Fibroblast of the aortic adventitia (primary cell): ENCODE measurements at regions not wholly inside any gene's neighbourhood (a gene's known extent, or its start where the extent isn't known, plus 50 kb on each side); places are given as distances from the start of the nearest gene placed in this dataset.
A peak's percentile ranks its signal among the peaks of the same experiment; 100 is the strongest.

Experiments
- DNase-seq: peaks from one replicate; pipeline ENCODE4 v3.0.0-alpha.2; 2010; ENCODE audit warnings: low read depth
- H3K4me3 ChIP-seq: 2 replicates; pipeline ENCODE4 v1.5.1; 2011; ENCODE audit warnings: low read depth, mild to moderate bottlenecking, control low read depth, low read length, moderate library complexity
- CTCF ChIP-seq: IDR thresholded peaks from 2 replicates; pipeline ENCODE4 v1.5.1; 2011; ENCODE audit warnings: mild to moderate bottlenecking, low read length, control low read depth, inconsistent platforms; ENCODE audit not compliant: insufficient read depth

- TF ChIP-seq CTCF = peak; percentile 71
- peak; percentile 88 for DNase-seq
- H3K4me3 ChIP-seq = no peak overlapping the region
Observed at GRCh38 chr2:191555092-191555742, 122.7 kb upstream of the NABP1 start.

DNA sequence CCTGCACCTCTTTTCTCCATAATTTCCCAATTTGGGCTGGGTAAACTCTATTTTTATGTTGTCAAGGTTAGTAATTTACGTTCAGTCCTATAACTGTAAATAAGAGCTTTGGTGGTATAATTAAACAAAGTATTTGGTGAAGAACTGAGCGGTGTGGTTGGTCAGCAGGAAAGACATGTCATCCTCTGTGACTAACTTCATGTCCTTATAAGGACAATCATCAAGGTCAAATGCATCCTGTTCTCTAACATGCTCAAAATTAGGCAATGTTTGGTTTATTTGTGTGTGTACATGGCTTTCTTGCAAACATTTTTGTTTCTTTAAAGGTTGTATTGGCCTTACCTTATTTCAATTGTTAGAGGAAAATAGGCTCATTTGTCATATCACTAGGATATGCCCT lies 121.5 kb upstream of the NABP1 start:
- no peak for DNase-seq
- no peak for TF ChIP-seq CTCF

GRCh38 chr2:191557841-191558240 lies 120.1 kb upstream of the NABP1 start:
- no peak for TF ChIP-seq CTCF
- no peak for DNase-seq
- H3K4me3 ChIP-seq = no peak overlapping the region

More for the DNA sequence above, 121.5 kb upstream of the NABP1 start:
- no peak overlapping the region for H3K4me3 ChIP-seq

- no peak for DNase-seq
- no peak overlapping the region for H3K4me3 ChIP-seq
- TF ChIP-seq CTCF = no peak
Observed at GRCh38 chr2:191559569-191559968, 118.4 kb upstream of the NABP1 start.

DNA sequence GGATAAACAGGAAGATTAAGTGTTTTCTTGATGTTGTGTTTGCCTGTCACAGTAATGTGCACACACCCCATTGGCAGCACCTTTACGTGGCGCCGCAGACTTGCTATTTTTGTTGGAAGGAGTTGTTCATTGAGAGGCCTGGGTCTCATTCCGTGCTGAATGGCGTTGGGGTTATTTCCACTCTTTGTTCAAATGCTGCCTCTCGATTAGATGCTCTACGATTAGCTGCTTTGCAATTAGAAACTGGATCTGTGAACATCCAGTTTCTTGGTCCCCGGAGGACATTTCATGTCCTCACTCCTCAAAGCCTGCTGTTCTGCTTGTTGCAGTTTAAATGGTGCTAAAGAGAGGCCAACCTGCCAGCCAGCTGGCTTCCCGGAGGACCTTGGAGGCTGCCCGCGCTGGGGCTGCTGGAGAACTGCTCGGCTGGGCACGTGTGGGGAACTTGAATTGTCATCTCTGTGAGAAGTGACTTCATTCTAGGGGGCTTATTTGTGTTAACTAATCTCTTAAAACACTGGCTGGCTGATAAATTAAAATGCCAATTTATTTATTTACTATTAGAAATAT lies 117.4 kb upstream of the NABP1 start:
- DNase-seq = no peak
- TF ChIP-seq CTCF = no peak
- no peak overlapping the region for H3K4me3 ChIP-seq

DNA sequence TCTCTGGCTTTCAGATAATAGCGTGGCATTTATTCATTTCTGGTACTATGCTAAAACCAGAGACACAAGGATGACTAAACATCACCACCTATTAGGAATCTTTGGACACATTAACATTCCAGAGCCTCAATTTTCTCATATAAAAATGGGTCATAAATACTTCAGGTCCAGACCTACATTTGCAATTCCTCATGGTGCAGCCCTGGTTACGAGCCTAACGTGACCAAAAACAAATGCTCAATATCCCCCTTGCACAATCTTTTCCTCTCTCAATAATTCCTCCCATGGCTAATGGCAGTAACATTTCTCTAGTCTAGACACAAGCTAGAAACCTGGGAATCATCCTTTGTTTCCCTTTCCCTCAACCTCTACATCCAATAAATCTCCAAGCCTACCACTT lies 112.8 kb upstream of the NABP1 start:
- no peak for DNase-seq
- H3K4me3 ChIP-seq = no peak overlapping the region
- TF ChIP-seq CTCF = no peak
